Astrocyte (in vitro differentiated cells and primary cell): ENCODE measurements at regions not wholly inside any gene's neighbourhood (a gene's known extent, or its start where the extent isn't known, plus 50 kb on each side); places are given as distances from the start of the nearest gene placed in this dataset.
A peak's percentile ranks its signal among the peaks of the same experiment; 100 is the strongest.

Experiments used
- DNase-seq: peaks from one replicate; pipeline ENCODE4 v3.0.0-alpha.2; 2010; ENCODE audit warnings: low read depth
- FAIRE-seq: peaks from 2 replicates; lab custom pipeline; 2011; peaks lifted over from hg19 to GRCh38; lab: Jason Lieb, UNC
- H2AFZ ChIP-seq: 2 replicates; pipeline ENCODE4 v1.6.0; 2012; ENCODE audit warnings: low read depth, low read length, inconsistent platforms
- H3K27ac ChIP-seq: 2 replicates; pipeline ENCODE4 v1.5.1; 2011; ENCODE audit warnings: low read depth, low read length, inconsistent platforms
- H3K27me3 ChIP-seq: 2 replicates; pipeline ENCODE4 v1.6.0; 2011; ENCODE audit warnings: low read length, inconsistent platforms; ENCODE audit not compliant: insufficient read depth
- H3K36me3 ChIP-seq: 2 replicates; pipeline ENCODE4 v1.5.1; 2011; ENCODE audit warnings: low read length, inconsistent platforms; ENCODE audit not compliant: insufficient read depth
- H3K4me1 ChIP-seq: 2 replicates; pipeline ENCODE4 v1.5.1; 2011; ENCODE audit warnings: low read length, inconsistent platforms; ENCODE audit not compliant: insufficient read depth
- H3K4me2 ChIP-seq: 2 replicates; pipeline ENCODE4 v1.6.0; 2012; ENCODE audit warnings: low read length, inconsistent platforms
- H3K4me3 ChIP-seq: 2 replicates; pipeline ENCODE4 v1.5.1; 2011; ENCODE audit warnings: low read depth, mild to moderate bottlenecking, low read length, inconsistent platforms; ENCODE audit not compliant: insufficient read depth
- H3K79me2 ChIP-seq: 2 replicates; pipeline ENCODE4 v1.6.0; 2012; ENCODE audit warnings: mild to moderate bottlenecking, low read length, inconsistent platforms; ENCODE audit not compliant: insufficient read depth
- H3K9ac ChIP-seq: 2 replicates; pipeline ENCODE4 v1.6.0; 2012; ENCODE audit warnings: mild to moderate bottlenecking, low read length, inconsistent platforms
- H3K9me3 ChIP-seq: 2 replicates; pipeline ENCODE4 v1.5.1; 2012; ENCODE audit warnings: low read depth, mild to moderate bottlenecking, low read length, inconsistent platforms; ENCODE audit not compliant: insufficient read depth
- H4K20me1 ChIP-seq: 2 replicates; pipeline ENCODE4 v1.6.0; 2012; ENCODE audit warnings: low read length, inconsistent platforms; ENCODE audit not compliant: insufficient read depth
- H3K27ac Mint-ChIP-seq: one replicate; pipeline ENCODE4 v1.8.0; 2021; ENCODE audit warnings: mild to moderate bottlenecking, mixed read lengths; ENCODE audit not compliant: unreplicated experiment
- H3K27me3 Mint-ChIP-seq: one replicate; pipeline ENCODE4 v1.8.0; 2021; ENCODE audit warnings: low read depth, mixed read lengths; ENCODE audit not compliant: unreplicated experiment
- H3K36me3 Mint-ChIP-seq: one replicate; pipeline ENCODE4 v1.8.0; 2021; ENCODE audit warnings: low read depth, mixed read lengths; ENCODE audit not compliant: unreplicated experiment
- H3K4me1 Mint-ChIP-seq: one replicate; pipeline ENCODE4 v1.8.0; 2021; ENCODE audit warnings: low read depth, mixed read lengths; ENCODE audit not compliant: unreplicated experiment
- H3K4me3 Mint-ChIP-seq: one replicate; pipeline ENCODE4 v1.8.0; 2021; ENCODE audit warnings: mild to moderate bottlenecking, moderate library complexity, mixed read lengths; ENCODE audit not compliant: unreplicated experiment
- H3K9me3 Mint-ChIP-seq: one replicate; pipeline ENCODE4 v1.8.0; 2021; ENCODE audit warnings: mild to moderate bottlenecking, mixed read lengths; ENCODE audit not compliant: unreplicated experiment
- CTCF ChIP-seq: IDR thresholded peaks from 2 replicates; pipeline ENCODE4 v1.5.1; 2011; ENCODE audit warnings: low read depth, mild to moderate bottlenecking, inconsistent platforms, low read length, moderate library complexity; ENCODE audit not compliant: insufficient read depth
- EZH2 ChIP-seq: IDR thresholded peaks from 2 replicates; pipeline ENCODE4 v1.6.1; 2012; ENCODE audit warnings: mild to moderate bottlenecking, low read length, inconsistent platforms; ENCODE audit not compliant: insufficient read depth

- no peaks in the 10 kb centered on the region for H3K27me3 Mint-ChIP-seq
- H3K4me2 ChIP-seq, result no peak overlapping the region
- H3K4me1 Mint-ChIP-seq, result peaks cover 10% of the 10 kb centered on the region
- DNase-seq (no peak), FAIRE-seq (no peak)
- H3K9me3 Mint-ChIP-seq, result peaks cover 2% of the 10 kb centered on the region
- no peaks in the 10 kb centered on the region for H3K9me3 ChIP-seq
- H3K27ac Mint-ChIP-seq, result no peak overlapping the region
- no peak overlapping the region for H3K4me3 Mint-ChIP-seq
- no peak for TF ChIP-seq CTCF
- no peak for TF ChIP-seq EZH2
- H3K36me3 Mint-ChIP-seq, result no peaks in the 10 kb centered on the region
- H4K20me1 ChIP-seq, result no peaks in the 10 kb centered on the region
- H3K27ac ChIP-seq, result no peak overlapping the region
- no peak overlapping the region for H2AFZ ChIP-seq
- H3K79me2 ChIP-seq, result no peaks in the 10 kb centered on the region
- H3K36me3 ChIP-seq, result no peaks in the 10 kb centered on the region
- H3K4me1 ChIP-seq, result no peaks in the 10 kb centered on the region
- no peak overlapping the region for H3K9ac ChIP-seq
- H3K4me3 ChIP-seq, result no peak overlapping the region
- no peaks in the 10 kb centered on the region for H3K27me3 ChIP-seq
Measured at GRCh38 chr16:80309178-80309577, 231.6 kb upstream of the DYNLRB2 start.

GRCh38 chr16:80305410-80305809, 235.4 kb upstream of the DYNLRB2 start:
- Histone ChIP-seq H3K27me3 (no peaks in the 10 kb centered on the region), H4K20me1 (no peaks in the 10 kb centered on the region), H3K9me3 (no peaks in the 10 kb centered on the region), H3K4me3 (no peak overlapping the region), H3K36me3 (no peaks in the 10 kb centered on the region), H3K4me1 (peaks cover 9% of the 10 kb centered on the region), H3K27ac (no peak overlapping the region), H3K79me2 (no peaks in the 10 kb centered on the region), H3K4me2 (no peak overlapping the region), H3K9ac (no peak overlapping the region), H2AFZ (no peak overlapping the region)
- peaks cover 29% of the 10 kb centered on the region for H3K4me1 Mint-ChIP-seq
- no peak for FAIRE-seq
- no peaks in the 10 kb centered on the region for H3K27me3 Mint-ChIP-seq
- no peak for DNase-seq
- no peaks in the 10 kb centered on the region for H3K36me3 Mint-ChIP-seq
- H3K9me3 Mint-ChIP-seq, result peaks cover 2% of the 10 kb centered on the region
- H3K27ac Mint-ChIP-seq, result no peak overlapping the region
- H3K4me3 Mint-ChIP-seq, result no peak overlapping the region
- TF ChIP-seq EZH2, result no peak
- no peak for TF ChIP-seq CTCF

GRCh38 chr16:80303691-80304090, 237.1 kb upstream of the DYNLRB2 start:
- H4K20me1 ChIP-seq, result no peaks in the 10 kb centered on the region
- Mint-ChIP-seq H3K4me1 (peaks cover 43% of the 10 kb centered on the region), H3K27ac (no peak overlapping the region), H3K4me3 (no peak overlapping the region), H3K27me3 (no peaks in the 10 kb centered on the region), H3K9me3 (no peaks in the 10 kb centered on the region), H3K36me3 (no peaks in the 10 kb centered on the region)
- no peaks in the 10 kb centered on the region for H3K79me2 ChIP-seq
- H3K36me3 ChIP-seq, result no peaks in the 10 kb centered on the region
- FAIRE-seq (no peak), DNase-seq (peak; percentile 22)
- H3K9me3 ChIP-seq, result no peaks in the 10 kb centered on the region
- no peak overlapping the region for H3K27ac ChIP-seq
- H2AFZ ChIP-seq, result no peak overlapping the region
- H3K4me1 ChIP-seq, result peaks cover 26% of the 10 kb centered on the region
- no peak for TF ChIP-seq CTCF
- TF ChIP-seq EZH2, result no peak
- no peak overlapping the region for H3K9ac ChIP-seq
- no peak overlapping the region for H3K4me3 ChIP-seq
- H3K27me3 ChIP-seq, result no peaks in the 10 kb centered on the region
- no peak overlapping the region for H3K4me2 ChIP-seq
